ENCODE measurements at regions not wholly inside any gene's neighbourhood (a gene's known extent, or its start where the extent isn't known, plus 50 kb on each side); places are given as distances from the start of the nearest gene placed in this dataset.

DNA sequence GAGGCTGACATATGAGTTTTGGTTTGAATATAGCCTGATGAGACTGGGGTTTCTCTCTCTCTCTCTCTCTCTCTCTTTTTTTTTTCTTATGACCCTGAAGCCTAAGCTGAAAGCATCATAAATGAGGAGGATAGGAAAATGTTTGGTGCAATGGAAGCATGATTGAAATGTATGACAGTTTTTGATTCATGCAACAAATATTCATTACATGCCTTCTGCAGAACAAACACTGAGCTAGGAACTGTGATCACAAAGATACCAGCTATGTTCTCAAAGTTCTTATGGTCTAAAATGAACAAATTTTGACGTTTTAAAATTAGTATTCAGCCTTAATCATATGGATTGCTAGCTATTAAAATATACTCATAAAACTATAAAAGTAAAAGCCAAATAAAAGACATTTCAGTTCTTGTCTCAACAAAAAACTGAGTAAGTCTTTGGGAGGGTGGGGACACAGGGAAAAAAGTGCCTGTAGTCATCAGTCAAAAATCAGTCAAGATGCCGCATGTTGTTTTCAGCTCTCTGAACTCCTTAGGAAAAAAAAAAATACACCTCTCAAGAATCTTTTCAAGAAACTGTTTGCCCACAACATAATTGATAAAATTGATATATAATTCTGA lies 57.2 kb downstream of the NKX6-1 start:
- no peak overlapping the region for H3K4me3 ChIP-seq (ENCODE audit: low read depth, low read length)

DNA sequence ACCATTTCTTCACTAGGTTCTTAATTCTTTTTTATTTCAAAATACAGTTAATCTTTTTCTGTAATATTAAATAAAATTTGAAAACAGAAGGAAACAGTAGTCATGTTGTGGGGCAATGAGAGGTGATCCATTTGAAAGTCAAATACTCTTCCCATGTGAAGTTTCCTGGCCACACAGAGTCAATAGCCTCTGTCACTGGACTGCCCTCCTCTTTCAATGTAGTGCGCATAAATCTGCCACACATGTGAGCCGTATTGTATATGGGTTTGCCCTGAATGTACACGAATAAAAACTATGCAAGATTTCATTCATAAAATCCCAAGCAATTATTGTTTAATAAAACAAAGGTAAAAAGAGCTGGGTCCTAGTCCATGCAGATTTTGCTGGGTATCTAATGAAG lies 59.1 kb downstream of the NKX6-1 start:
- no peak for DNase-seq (ENCODE audit: low read depth, low spot score)
- no peak overlapping the region for H3K4me3 ChIP-seq (ENCODE audit: low read depth, low read length)
- TF ChIP-seq, protein P1, sequence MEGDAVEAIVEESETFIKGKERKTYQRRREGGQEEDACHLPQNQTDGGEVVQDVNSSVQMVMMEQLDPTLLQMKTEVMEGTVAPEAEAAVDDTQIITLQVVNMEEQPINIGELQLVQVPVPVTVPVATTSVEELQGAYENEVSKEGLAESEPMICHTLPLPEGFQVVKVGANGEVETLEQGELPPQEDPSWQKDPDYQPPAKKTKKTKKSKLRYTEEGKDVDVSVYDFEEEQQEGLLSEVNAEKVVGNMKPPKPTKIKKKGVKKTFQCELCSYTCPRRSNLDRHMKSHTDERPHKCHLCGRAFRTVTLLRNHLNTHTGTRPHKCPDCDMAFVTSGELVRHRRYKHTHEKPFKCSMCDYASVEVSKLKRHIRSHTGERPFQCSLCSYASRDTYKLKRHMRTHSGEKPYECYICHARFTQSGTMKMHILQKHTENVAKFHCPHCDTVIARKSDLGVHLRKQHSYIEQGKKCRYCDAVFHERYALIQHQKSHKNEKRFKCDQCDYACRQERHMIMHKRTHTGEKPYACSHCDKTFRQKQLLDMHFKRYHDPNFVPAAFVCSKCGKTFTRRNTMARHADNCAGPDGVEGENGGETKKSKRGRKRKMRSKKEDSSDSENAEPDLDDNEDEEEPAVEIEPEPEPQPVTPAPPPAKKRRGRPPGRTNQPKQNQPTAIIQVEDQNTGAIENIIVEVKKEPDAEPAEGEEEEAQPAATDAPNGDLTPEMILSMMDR (IDR thresholded peaks at IDR 0.05; ENCODE audit: low read depth, low read length), result no peak
- in situ Hi-C loops (cut with HindIII; ENCODE audit: low sequenced_read_pairs), result no loop called here

More for the DNA sequence above, 57.2 kb downstream of the NKX6-1 start:
- TF ChIP-seq, protein P1 (IDR thresholded peaks at IDR 0.05; ENCODE audit: low read depth, low read length), result no peak
- DNase-seq (ENCODE audit: low read depth, low spot score), result no peak
- in situ Hi-C loops (cut with HindIII; ENCODE audit: low sequenced_read_pairs), result no loop called here

DNA sequence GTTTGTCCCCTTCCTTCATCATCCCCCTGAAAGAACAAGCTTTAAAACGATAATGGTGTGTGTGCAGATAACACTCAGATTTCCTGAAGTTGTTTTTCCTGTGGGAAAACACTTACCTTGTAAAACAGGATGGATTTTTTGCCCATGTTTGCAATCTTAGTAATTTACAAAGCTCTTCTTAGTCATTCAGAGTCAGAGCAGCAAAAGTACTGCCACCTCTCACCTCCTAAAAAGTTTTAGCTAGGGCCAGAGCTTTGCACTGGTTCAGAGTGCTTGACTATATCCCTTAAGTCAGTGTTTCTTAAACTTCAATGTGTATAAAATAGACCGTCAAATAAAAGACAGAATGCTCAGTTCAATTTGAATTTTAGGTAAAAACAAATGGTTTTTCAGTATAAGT lies 62.3 kb downstream of the NKX6-1 start:
- DNase-seq (ENCODE audit: low read depth, low spot score), result no peak
- no peak overlapping the region for H3K4me3 ChIP-seq (ENCODE audit: low read depth, low read length)
- in situ Hi-C loops (cut with HindIII; ENCODE audit: low sequenced_read_pairs), result no loop called here
- TF ChIP-seq, protein P1 (IDR thresholded peaks at IDR 0.05; ENCODE audit: low read depth, low read length), result no peak

DNA sequence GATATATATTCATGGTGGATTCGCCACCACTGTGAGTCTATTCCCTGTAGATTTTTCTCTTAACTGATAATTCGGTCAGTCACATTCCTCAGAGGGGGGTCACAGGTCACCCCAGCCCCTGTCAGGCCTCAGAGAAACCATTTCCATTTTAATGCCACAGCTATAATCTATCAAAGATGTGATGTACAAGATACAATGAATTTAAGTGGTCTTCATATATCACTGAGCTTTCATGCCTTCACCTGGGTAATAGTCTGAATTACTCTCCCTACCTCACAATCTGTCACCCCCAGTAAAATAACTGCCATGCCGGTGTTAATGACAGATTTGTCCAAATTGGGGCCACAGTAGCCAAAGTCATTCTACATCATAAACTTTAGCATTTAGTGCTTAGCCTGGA lies 64.7 kb downstream of the NKX6-1 start:
- no peak overlapping the region for H3K4me3 ChIP-seq (ENCODE audit: low read depth, low read length)
- TF ChIP-seq, protein P1 (IDR thresholded peaks at IDR 0.05; ENCODE audit: low read depth, low read length), result no peak
- in situ Hi-C loops (cut with HindIII; ENCODE audit: low sequenced_read_pairs), result no loop called here
- DNase-seq (ENCODE audit: low read depth, low spot score), result no peak

DNA sequence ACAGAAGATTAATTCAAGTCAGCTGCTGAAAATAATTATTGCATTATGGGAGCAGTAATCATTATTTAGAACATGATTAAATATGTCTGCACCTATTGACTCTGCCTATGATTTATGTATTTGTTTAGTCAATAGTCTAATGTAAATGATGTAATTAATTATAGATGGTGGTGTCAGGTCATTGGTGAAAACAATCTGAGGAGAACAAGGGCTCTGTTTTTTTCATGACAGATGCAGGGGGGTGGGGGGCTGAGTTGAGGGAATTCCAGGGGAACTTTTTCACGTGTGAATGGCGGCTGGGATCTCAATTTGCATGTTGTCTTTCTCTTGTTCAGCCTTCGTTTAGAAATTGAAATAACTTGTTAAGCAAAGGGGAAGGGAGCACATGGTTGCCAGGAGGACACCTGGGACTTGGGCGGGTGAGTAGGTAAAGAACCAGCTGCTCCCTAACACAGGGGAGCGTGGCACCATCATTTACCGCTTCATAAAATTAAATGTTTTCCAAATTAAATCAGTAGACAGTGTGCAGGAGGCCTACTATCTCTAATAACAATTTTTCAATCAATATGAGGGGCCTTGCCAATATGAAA lies 65.4 kb downstream of the NKX6-1 start:
- in situ Hi-C loops (cut with HindIII; ENCODE audit: low sequenced_read_pairs), result no loop called here
- TF ChIP-seq, protein P1 (IDR thresholded peaks at IDR 0.05; ENCODE audit: low read depth, low read length), result no peak
- no peak overlapping the region for H3K4me3 ChIP-seq (ENCODE audit: low read depth, low read length)
- DNase-seq (ENCODE audit: low read depth, low spot score), result no peak

DNA sequence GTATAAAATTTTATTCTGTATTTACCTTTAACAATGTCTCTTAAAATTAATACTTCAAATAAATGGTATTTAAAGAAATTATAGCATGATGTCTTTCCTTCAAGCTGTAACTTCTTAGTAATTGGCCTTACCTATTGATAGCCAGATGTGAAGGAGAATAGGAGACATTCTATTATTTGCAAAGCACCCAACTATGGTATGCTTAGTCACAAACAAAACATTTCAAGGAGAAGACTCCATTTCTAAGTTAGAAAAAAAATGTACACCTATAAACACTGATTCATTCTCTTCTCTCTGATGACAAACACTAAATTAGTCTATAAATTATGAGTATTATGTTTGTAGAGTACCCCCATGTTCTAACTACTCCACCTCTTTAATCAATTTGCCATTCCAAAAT lies 66.4 kb downstream of the NKX6-1 start:
- TF ChIP-seq, protein P1 (IDR thresholded peaks at IDR 0.05; ENCODE audit: low read depth, low read length), result no peak
- no peak for DNase-seq (ENCODE audit: low read depth, low spot score)
- H3K4me3 ChIP-seq (ENCODE audit: low read depth, low read length), result no peak overlapping the region
- in situ Hi-C loops (cut with HindIII; ENCODE audit: low sequenced_read_pairs), result no loop called here
